ENCODE measurements at regions not wholly inside any gene's neighbourhood (a gene's known extent, or its start where the extent isn't known, plus 50 kb on each side); places are given as distances from the start of the nearest gene placed in this dataset.

DNA sequence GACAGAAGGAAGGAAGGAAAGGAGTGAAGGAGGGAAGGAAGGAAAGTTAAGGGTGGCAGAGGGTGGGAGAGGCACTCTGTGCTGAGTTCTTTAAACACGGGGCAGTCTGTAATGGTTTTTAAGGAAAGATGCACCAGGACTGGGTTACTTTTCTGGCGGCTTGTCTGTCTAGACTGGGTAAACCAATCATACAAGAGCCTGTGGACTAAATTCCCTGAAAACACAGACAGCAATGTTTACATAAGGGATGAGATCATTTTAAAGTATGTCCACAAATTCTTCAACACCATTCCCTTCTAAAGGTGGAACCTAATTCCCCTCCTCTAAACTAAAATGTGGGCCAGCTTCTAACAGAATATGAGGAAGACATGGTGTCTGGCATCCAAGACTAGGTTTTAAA, 235.5 kb upstream of the IGF1R start:
- Histone ChIP-seq H3K27ac (no peak overlapping the region), H3K9me3 (no peaks in the 10 kb centered on the region), H3K36me3 (replicated peaks in 1 of 2; ENCODE audit: insufficient read depth in 1 of 2, low read depth in 2 of 2) (no peaks in the 10 kb centered on the region), H3K4me3 (no peak overlapping the region), H3K4me1 (no peaks in the 10 kb centered on the region), H3K27me3 (no peaks in the 10 kb centered on the region)
- ATAC-seq (no peak), DNase-seq (no peak)
- WGBS, 2 donors: 87 to 92% methylated on average over 2 of the region's 2 CpGs
- TF ChIP-seq, protein P1, sequence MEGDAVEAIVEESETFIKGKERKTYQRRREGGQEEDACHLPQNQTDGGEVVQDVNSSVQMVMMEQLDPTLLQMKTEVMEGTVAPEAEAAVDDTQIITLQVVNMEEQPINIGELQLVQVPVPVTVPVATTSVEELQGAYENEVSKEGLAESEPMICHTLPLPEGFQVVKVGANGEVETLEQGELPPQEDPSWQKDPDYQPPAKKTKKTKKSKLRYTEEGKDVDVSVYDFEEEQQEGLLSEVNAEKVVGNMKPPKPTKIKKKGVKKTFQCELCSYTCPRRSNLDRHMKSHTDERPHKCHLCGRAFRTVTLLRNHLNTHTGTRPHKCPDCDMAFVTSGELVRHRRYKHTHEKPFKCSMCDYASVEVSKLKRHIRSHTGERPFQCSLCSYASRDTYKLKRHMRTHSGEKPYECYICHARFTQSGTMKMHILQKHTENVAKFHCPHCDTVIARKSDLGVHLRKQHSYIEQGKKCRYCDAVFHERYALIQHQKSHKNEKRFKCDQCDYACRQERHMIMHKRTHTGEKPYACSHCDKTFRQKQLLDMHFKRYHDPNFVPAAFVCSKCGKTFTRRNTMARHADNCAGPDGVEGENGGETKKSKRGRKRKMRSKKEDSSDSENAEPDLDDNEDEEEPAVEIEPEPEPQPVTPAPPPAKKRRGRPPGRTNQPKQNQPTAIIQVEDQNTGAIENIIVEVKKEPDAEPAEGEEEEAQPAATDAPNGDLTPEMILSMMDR (IDR thresholded peaks at IDR 0.05): no peak
- TF ChIP-seq POLR2A (IDR thresholded peaks at IDR 0.05): no peak
- intact Hi-C loops (cut with DNase I): no loop called here

DNA sequence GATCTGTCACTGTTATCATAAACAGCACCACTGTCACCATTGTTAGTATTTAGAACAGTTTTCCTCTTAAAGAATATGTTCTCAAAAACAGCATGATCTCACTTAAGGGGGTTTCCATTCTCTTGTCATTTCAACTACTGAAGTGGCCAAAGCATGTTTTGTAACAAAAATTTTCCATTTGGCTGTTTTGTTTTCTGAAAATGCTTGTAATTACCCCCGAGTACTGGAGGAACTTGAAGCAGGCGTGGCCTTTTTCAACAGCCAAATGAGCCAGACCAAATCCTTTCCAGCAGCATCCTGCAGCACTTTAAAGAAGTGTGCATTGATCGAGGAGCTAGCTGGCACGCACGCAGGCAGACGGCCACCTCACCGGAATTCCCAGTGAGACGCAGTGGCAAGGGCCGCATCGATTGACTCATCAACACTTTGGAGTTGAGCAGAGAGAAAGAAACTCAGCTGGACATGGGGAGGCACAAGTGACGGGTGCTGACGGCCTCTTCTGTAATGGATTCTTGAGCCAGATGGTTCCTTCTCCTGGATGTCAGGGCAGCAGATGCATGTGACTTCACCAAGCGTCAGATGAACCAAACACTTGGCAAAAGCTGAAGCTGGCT, 234.3 kb upstream of the IGF1R start:
- Histone ChIP-seq H3K9me3 (no peaks in the 10 kb centered on the region), H3K4me1 (no peaks in the 10 kb centered on the region), H3K36me3 (replicated peaks in 1 of 2; ENCODE audit: insufficient read depth in 1 of 2, low read depth in 2 of 2) (no peaks in the 10 kb centered on the region), H3K27ac (no peak overlapping the region), H3K4me3 (no peak overlapping the region), H3K27me3 (no peaks in the 10 kb centered on the region)
- no peak for TF ChIP-seq POLR2A (IDR thresholded peaks at IDR 0.05)
- TF ChIP-seq, protein P1 (IDR thresholded peaks at IDR 0.05): no peak
- intact Hi-C loops (cut with DNase I): no loop called here
- no peak for ATAC-seq
- 67 to 71% methylated on average over 7 to 13 of the region's 13 CpGs for WGBS, 2 donors
- DNase-seq: no peak

DNA sequence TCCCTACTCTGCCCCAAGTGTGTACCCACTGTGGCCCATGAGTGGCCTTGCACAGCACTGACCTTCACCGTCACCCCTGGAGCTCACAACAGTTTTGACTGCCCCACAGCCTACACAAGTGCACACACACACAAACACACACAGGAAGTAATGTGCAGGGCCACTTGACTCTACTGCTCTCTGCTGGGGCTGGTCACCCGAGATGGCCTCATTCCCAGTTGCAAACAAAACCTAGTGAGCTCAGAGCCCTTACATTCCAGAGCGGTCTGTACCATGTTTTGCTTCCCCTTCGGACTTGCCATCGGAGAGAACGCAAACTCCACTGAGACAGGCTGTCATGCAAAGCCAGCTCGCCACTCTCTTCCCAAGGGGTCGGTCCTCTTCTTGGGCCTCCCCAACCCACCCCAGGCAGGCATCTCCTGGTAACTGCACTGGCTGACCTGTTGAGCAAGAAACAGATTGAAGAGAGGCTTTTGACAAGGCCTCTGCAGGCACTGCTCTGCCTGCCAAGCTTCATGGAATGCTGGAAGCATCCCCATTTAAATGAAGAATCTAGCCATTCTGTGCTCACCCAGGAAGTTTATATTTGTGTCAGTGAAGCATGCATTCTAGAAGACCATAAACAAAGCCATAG, 232.0 kb upstream of the IGF1R start:
- ATAC-seq (no peak), DNase-seq (no peak)
- TF ChIP-seq POLR2A (IDR thresholded peaks at IDR 0.05): no peak
- TF ChIP-seq, protein P1 (IDR thresholded peaks at IDR 0.05): no peak
- 72 to 76% methylated on average over 6 to 8 of the region's 8 CpGs for WGBS, 2 donors
- no peaks in the 10 kb centered on the region for H3K9me3 ChIP-seq
- no peaks in the 10 kb centered on the region for H3K36me3 ChIP-seq (replicated peaks in 1 of 2; ENCODE audit: insufficient read depth in 1 of 2, low read depth in 2 of 2)
- no peak overlapping the region for H3K27ac ChIP-seq
- H3K4me1 ChIP-seq: peaks cover 3% of the 10 kb centered on the region
- H3K4me3 ChIP-seq: no peak overlapping the region
- peaks cover 0 to 8% of the 10 kb centered on the region in 2 donors for H3K27me3 ChIP-seq
- intact Hi-C loops (cut with DNase I): no loop called here

DNA sequence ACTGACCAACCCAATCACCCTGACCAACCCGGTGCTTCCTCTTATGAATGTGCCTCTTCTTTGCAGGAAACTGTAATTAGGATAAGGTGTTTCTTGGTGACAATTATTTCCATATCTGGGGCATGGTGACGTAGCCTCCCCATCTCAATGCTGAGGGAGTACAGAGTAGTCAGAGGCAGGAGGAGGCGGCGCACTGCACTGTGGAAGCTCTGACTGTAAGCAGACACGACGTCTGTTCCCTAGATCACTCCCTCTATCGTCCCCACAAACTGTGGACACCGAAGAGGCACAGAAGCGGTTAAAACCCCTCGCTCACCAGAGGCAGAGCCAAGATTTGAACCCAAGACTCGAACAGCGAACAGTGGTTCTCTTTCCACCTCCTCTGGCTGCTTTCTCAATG, 231.0 kb upstream of the IGF1R start:
- ATAC-seq (no peak), DNase-seq (no peak)
- TF ChIP-seq, protein P1 (IDR thresholded peaks at IDR 0.05): no peak
- no peaks in the 10 kb centered on the region for H3K9me3 ChIP-seq
- no peaks in the 10 kb centered on the region for H3K36me3 ChIP-seq (replicated peaks in 1 of 2; ENCODE audit: insufficient read depth in 1 of 2, low read depth in 2 of 2)
- peaks cover 10% of the 10 kb centered on the region for H3K4me1 ChIP-seq
- intact Hi-C loops (cut with DNase I): no loop called here
- H3K4me3 ChIP-seq: no peak overlapping the region
- H3K27me3 ChIP-seq: peaks cover 0 to 15% of the 10 kb centered on the region in 2 donors
- no peak overlapping the region for H3K27ac ChIP-seq
- 63 to 74% methylated on average over 12 of the region's 12 CpGs for WGBS, 2 donors

DNA sequence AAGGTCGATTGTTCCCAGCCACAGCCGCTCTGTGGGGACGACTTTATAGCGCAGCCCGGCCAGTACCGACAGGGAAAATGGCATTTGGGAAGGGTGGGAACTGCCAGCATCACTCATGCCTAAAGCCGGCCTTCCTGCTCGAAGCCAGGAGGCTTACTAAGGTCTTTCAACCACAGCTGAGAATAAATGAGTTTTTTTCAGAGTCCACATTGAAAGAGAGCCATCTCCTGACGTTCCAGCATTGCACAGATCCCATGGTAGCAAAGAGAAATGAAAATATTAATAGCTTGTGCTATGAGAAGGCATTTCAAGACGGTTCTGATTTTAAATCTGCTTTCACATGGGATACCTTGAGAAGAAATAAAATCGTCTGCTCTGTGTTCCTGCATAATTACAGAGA, 230.2 kb upstream of the IGF1R start:
- DNase-seq (no peak), ATAC-seq (no peak)
- H3K27me3 ChIP-seq: peaks cover 0 to 15% of the 10 kb centered on the region in 2 donors
- WGBS, 2 donors: 50 to 64% methylated on average over 10 to 11 of the region's 11 CpGs
- intact Hi-C loops (cut with DNase I): no loop called here
- no peaks in the 10 kb centered on the region for H3K9me3 ChIP-seq
- peaks cover 10% of the 10 kb centered on the region for H3K4me1 ChIP-seq
- H3K36me3 ChIP-seq (replicated peaks in 1 of 2; ENCODE audit: insufficient read depth in 1 of 2, low read depth in 2 of 2): no peaks in the 10 kb centered on the region
- H3K27ac ChIP-seq: no peak overlapping the region
- no peak overlapping the region for H3K4me3 ChIP-seq
- TF ChIP-seq, protein P1 (IDR thresholded peaks at IDR 0.05): no peak
- TF ChIP-seq POLR2A (IDR thresholded peaks at IDR 0.05): no peak
